NCI-H2171 (cell line): ENCODE measurements at regions not wholly inside any gene's neighbourhood (a gene's known extent, or its start where the extent isn't known, plus 50 kb on each side); places are given as distances from the start of the nearest gene placed in this dataset.

ENCODE experiments used
- DNase-seq: peaks from one replicate; lab custom pipeline; 2025; lab: John Stamatoyannopoulos, UW

GRCh38 chr18:25443776-25444175 is 91.8 kb upstream of the ZNF521 start:
- no peak for DNase-seq

DNA sequence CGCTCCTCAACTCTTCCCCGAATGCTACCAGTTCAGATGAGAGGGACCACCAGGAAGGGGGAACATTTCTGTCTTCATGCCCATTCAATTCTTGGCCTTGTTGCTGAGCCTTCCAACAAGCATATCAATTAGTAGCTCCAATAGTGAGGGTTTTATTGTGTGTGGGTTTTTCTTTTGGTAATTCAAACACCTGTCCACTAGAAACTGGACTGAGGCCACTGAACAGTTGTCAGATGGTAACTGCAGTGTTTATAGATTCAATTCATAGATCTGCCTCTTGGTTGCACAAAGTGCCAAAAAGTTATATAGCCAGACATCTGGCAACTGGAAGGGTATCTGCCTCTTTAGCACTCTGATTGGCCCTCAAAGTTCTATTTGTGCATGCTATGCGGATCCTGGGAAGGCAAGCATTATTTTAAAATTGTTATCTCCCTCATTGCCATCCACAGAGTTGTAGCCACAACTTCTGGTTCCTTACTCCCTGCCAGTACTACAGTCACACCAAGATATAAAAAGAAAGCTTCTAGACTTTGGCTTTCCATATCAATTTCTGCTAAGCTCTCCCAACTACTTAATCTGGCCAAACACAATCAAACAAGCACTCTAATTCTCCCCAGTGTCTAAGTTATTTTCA is 83.3 kb upstream of the ZNF521 start:
- DNase-seq: no peak

GRCh38 chr18:25434745-25435144 is 82.8 kb upstream of the ZNF521 start:
- DNase-seq: no peak

- no peak for DNase-seq
Measured at GRCh38 chr18:25433590-25433989, 81.6 kb upstream of the ZNF521 start.

- no peak for DNase-seq
Measured at GRCh38 chr18:25425024-25425423, 73.1 kb upstream of the ZNF521 start.

DNA sequence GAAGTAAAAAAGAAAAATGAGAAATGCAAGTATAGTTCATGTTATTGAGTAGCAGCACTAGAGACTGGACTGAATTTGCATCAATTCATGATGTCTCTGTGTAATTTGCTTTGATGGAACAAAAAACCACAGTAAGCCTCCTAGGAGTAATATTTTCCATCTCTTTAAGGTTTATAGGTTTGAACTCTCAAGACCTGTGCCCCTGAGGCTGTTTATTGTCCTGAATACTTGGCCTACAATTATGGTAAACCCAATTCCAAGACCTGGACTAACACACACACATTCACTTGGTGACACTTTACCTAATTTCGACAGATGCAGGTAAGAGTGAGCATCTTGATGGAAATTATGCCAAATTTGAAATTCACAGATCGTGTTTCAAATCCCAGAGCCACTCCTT is 71.8 kb upstream of the ZNF521 start:
- no peak for DNase-seq

DNA sequence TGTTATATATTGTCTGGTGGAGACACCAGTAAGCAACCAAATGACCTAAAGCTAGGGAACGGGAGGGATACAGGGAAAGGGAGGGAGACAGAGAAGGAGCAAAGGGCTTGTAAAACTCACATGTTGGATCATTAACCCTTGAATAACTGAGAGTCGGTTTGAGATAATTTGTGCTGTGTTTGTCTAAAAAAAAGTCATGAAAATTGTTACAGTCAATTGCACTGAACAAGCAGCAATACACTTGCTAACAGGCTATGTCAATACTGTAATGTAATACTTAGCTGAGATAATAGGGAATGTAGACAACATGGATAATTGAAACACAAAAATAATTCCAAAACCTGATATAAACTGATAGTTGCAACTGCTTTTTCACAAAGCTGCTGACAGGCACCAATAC is 71.3 kb upstream of the ZNF521 start:
- DNase-seq: no peak

GRCh38 chr18:25422230-25422629 is 70.3 kb upstream of the ZNF521 start:
- DNase-seq: no peak

- DNase-seq: no peak
Measured at GRCh38 chr18:25420077-25420825, 68.3 kb upstream of the ZNF521 start.

DNA sequence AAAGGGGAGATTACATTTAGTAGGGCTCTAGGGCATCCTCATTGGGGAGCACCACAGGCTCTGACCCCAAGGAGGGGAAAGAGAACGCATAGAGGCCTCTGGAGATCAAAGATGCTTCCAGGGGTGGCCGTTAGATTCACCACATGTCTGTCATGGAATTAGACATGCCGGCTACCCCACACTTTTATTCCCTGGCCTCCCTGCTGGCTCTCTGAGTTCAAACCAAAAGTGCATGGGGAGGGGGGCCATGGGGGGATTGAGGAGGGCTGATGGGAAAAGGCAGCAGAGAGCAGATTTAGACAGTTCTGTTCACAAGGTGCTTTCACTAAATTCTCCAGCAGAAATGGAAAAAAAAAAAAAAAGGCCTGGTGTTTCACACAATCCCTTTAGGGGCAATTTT is 64.4 kb upstream of the ZNF521 start:
- no peak for DNase-seq

DNA sequence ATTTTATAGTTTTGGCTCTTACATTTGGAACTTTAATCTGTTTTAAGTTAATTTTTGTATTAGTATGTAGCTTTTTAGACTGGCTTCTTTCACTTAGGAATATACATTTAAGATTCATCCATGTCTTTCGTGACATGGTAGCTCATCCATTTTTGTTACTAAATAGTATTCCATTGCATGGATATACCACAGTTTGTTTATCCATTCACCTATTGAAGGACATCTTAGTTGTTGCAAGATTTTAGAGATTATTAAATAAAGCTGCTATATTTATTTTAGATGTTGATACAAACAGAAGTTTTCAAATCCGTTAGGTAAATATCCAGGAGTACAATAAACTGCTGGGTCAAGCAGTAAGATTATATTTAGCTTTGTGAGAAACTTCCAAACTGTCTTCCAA is 58.0 kb upstream of the ZNF521 start:
- no peak for DNase-seq

DNA sequence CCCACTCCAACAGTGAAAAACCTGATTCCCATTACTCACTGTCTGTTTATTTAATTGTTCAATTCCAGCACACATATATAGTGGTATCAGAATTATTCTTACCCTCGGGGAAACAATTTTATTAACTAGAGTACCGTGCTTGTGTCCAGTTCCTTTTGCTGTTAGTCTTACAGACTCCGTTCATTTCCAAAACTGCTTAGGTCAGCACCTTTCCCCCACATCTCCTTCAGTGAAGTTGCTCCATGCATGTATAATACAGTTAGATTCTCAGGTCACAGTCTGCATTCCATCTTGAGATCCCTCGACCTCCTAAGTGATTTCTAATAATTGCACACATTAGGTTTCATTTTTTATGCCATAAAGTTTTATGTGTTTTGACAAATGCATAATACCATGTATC is 56.3 kb upstream of the ZNF521 start:
- no peak for DNase-seq
